SK-N-SH treated with all-trans-retinoic acid at 6 μM for 48 hours (cell line): ENCODE measurements at regions not wholly inside any gene's neighbourhood (a gene's known extent, or its start where the extent isn't known, plus 50 kb on each side); places are given as distances from the start of the nearest gene placed in this dataset.

Experiments used
- ATAC-seq: fragments of 200-7000 bp; cut with Tn5 transposase; 3 replicates; pipeline ENCODE4 v1.9.1; 2020; ENCODE audit warnings: mild to moderate bottlenecking, moderate library complexity
- ARNTL ChIP-seq: fragments of 450-650 bp; formaldehyde crosslinking; IDR thresholded peaks from 2 replicates; pipeline ENCODE4 v1.5.0; 2020; ENCODE audit warnings: low read depth, mild to moderate bottlenecking, moderate library complexity, borderline replicate concordance
- BACH2 ChIP-seq: fragments of 250-450 bp; sonication (Bioruptor Pico); IDR thresholded peaks from 2 replicates; pipeline ENCODE4 v1.9.0; 2021; ENCODE audit warnings: mild to moderate bottlenecking, borderline replicate concordance
- CREB5 ChIP-seq: fragments of 250-450 bp; sonication (Bioruptor Pico); IDR thresholded peaks from 2 replicates; pipeline ENCODE4 v1.5.1; 2020; ENCODE audit warnings: low read depth, mild to moderate bottlenecking, moderate library complexity
- CSDC2 ChIP-seq: fragments of 250-450 bp; sonication (Bioruptor Pico); IDR thresholded peaks from 2 replicates; pipeline ENCODE4 v1.5.0; 2020; ENCODE audit warnings: mild to moderate bottlenecking, moderate library complexity
- CSRNP3 ChIP-seq: fragments of 250-450 bp; sonication (Bioruptor Pico); IDR thresholded peaks from 2 replicates; pipeline ENCODE4 v1.5.1; 2021; ENCODE audit warnings: mild to moderate bottlenecking, moderate library complexity
- ESRRG ChIP-seq: fragments of 250-450 bp; sonication (Bioruptor Pico); IDR thresholded peaks from 2 replicates; pipeline ENCODE4 v1.6.1; 2021; ENCODE audit warnings: mild to moderate bottlenecking
- GLIS3 ChIP-seq: fragments of 250-450 bp; sonication (Bioruptor Pico); IDR thresholded peaks from 2 replicates; pipeline ENCODE4 v1.5.0; 2020; ENCODE audit warnings: mild to moderate bottlenecking, moderate library complexity
- ISL1 ChIP-seq: fragments of 250-450 bp; sonication (Bioruptor Pico); IDR thresholded peaks from 2 replicates; pipeline ENCODE4 v2.1.2; 2022; ENCODE audit warnings: mild to moderate bottlenecking, moderate library complexity
- OSR1 ChIP-seq: fragments of 250-450 bp; sonication (Bioruptor Pico); IDR thresholded peaks from 2 replicates; pipeline ENCODE4 v1.8.0; 2022; ENCODE audit warnings: moderate library complexity, mild to moderate bottlenecking, inconsistent platforms
- PATZ1 ChIP-seq: fragments of 250-450 bp; sonication (Bioruptor Pico); IDR thresholded peaks from 2 replicates; pipeline ENCODE4 v1.8.0; 2020; ENCODE audit warnings: mild to moderate bottlenecking, moderate library complexity, borderline replicate concordance
- POU6F1 ChIP-seq: fragments of 250-450 bp; sonication (Bioruptor Pico); IDR thresholded peaks from 2 replicates; pipeline ENCODE4 v1.8.0; 2021; ENCODE audit warnings: low read depth, mild to moderate bottlenecking, moderate library complexity, borderline replicate concordance
- RARB ChIP-seq: fragments of 250-450 bp; sonication (Bioruptor Pico); IDR thresholded peaks from 2 replicates; pipeline ENCODE4 v1.8.0; 2021; ENCODE audit warnings: mild to moderate bottlenecking, moderate library complexity
- SNAI2 ChIP-seq: fragments of 250-450 bp; sonication (Bioruptor Pico); IDR thresholded peaks from 2 replicates; pipeline ENCODE4 v1.5.0; 2020; ENCODE audit warnings: mild to moderate bottlenecking, moderate library complexity
- TOX ChIP-seq: fragments of 250-450 bp; sonication (Bioruptor Pico); IDR thresholded peaks from 2 replicates; pipeline ENCODE4 v1.8.0; 2021; ENCODE audit warnings: mild to moderate bottlenecking, moderate library complexity, borderline replicate concordance
- TSHZ2 ChIP-seq: fragments of 250-450 bp; sonication (Bioruptor Pico); IDR thresholded peaks from 2 replicates; pipeline ENCODE4 v1.5.0; 2020; ENCODE audit warnings: mild to moderate bottlenecking, moderate library complexity
- ZC3H10 ChIP-seq: fragments of 250-450 bp; sonication (Bioruptor Pico); IDR thresholded peaks from 2 replicates; pipeline ENCODE4 v1.5.1; 2021; ENCODE audit warnings: mild to moderate bottlenecking, moderate library complexity
- ZFP3 ChIP-seq: fragments of 250-450 bp; sonication (Bioruptor Pico); IDR thresholded peaks from 2 replicates; pipeline ENCODE4 v1.5.0; 2020; ENCODE audit warnings: mild to moderate bottlenecking, moderate library complexity
- ZFP30 ChIP-seq: fragments of 450-650 bp; formaldehyde crosslinking; IDR thresholded peaks from 2 replicates; pipeline ENCODE4 v1.5.0; 2022; ENCODE audit warnings: mild to moderate bottlenecking, moderate library complexity
- ZNF70 ChIP-seq: fragments of 450-650 bp; formaldehyde crosslinking; IDR thresholded peaks from 2 replicates; pipeline ENCODE4 v1.5.0; 2020; ENCODE audit warnings: mild to moderate bottlenecking, moderate library complexity
- ZNF8 ChIP-seq: fragments of 450-650 bp; formaldehyde crosslinking; IDR thresholded peaks from 2 replicates; pipeline ENCODE4 v1.5.0; 2020; ENCODE audit warnings: mild to moderate bottlenecking, moderate library complexity

- ATAC-seq, result no peak
- TF ChIP-seq TOX (CRISPR knock-in tag) (no peak), ZNF70 (CRISPR knock-in tag) (no peak), CSDC2 (no peak), GLIS3 (CRISPR knock-in tag) (no peak), POU6F1 (no peak)
Observed at GRCh38 chr16:55031481-55031880, 100.8 kb downstream of the IRX5 start.

- ATAC-seq, result no peak
- TF ChIP-seq CSRNP3 (no peak), PATZ1 (no peak), RARB (CRISPR knock-in tag) (no peak), GLIS3 (CRISPR knock-in tag) (no peak), ZFP3 (CRISPR knock-in tag) (no peak), ISL1 (CRISPR knock-in tag) (no peak), ZFP30 (no peak), ZNF8 (no peak), ARNTL (CRISPR knock-in tag) (no peak), BACH2 (CRISPR knock-in tag) (no peak), SNAI2 (no peak), CREB5 (no peak)
Observed at GRCh38 chr16:55033225-55034156, 102.8 kb downstream of the IRX5 start.

- no peak for ATAC-seq
- TF ChIP-seq ZC3H10 (CRISPR knock-in tag) (no peak), OSR1 (CRISPR knock-in tag) (no peak), TSHZ2 (no peak), ESRRG (CRISPR knock-in tag) (no peak)
Observed at GRCh38 chr16:55035029-55035428, 104.4 kb downstream of the IRX5 start.

GRCh38 chr16:55035956-55036355 is 105.3 kb downstream of the IRX5 start:
- no peak for ATAC-seq
- no peak for TF ChIP-seq ESRRG (CRISPR knock-in tag)
- TF ChIP-seq, all 23 proteins: peak for 0
